HL-60 (cell line): ENCODE measurements at regions not wholly inside any gene's neighbourhood (a gene's known extent, or its start where the extent isn't known, plus 50 kb on each side); places are given as distances from the start of the nearest gene placed in this dataset.

Experiments
- DNase-seq, 2 experiments: peaks; one replicate each; pipeline ENCODE4 v3.0.0-alpha.2; 2010 to 2020; ENCODE audit warnings: low read depth in 1 of 2, low spot score in 1 of 2
- H3K27ac ChIP-seq: fragments of 250-450 bp; sonication (Bioruptor Pico); replicated peaks from 2 replicates; pipeline ENCODE4 v1.5.1; 2020; ENCODE audit warnings: mild to moderate bottlenecking, moderate library complexity
- H3K27me3 ChIP-seq: fragments of 250-450 bp; sonication (Bioruptor Pico); 2 replicates; pipeline ENCODE4 v1.5.1; 2021; ENCODE audit warnings: mild to moderate bottlenecking, moderate library complexity; ENCODE audit not compliant: insufficient read depth, poor library complexity, severe bottlenecking
- H3K4me3 ChIP-seq: replicated peaks from 2 replicates; pipeline ENCODE4 v1.5.1; 2011; ENCODE audit warnings: mild to moderate bottlenecking, control low read depth, low read length; ENCODE audit not compliant: insufficient read depth
- CTCF ChIP-seq: IDR thresholded peaks from one replicate; pipeline ENCODE4 v1.5.1; 2011; ENCODE audit warnings: low read length, control low read depth, inconsistent platforms; ENCODE audit not compliant: insufficient read depth
- GABPA ChIP-seq: IDR thresholded peaks from 2 replicates; pipeline ENCODE4 v1.6.1; 2012; ENCODE audit warnings: low read depth
- POLR2AphosphoS5 ChIP-seq: IDR thresholded peaks from 2 replicates; pipeline ENCODE4 v1.6.1; 2012; ENCODE audit warnings: low read depth
- REST ChIP-seq: IDR thresholded peaks from 2 replicates; pipeline ENCODE4 v1.6.1; 2012; ENCODE audit warnings: low read depth; ENCODE audit not compliant: insufficient replicate concordance
- SPI1 ChIP-seq: IDR thresholded peaks from 2 replicates; pipeline ENCODE4 v1.6.1; 2012; ENCODE audit warnings: low read depth, mild to moderate bottlenecking, borderline replicate concordance

- no peak for DNase-seq
- no peak overlapping the region for H3K27ac ChIP-seq
- TF ChIP-seq SPI1 (no peak), GABPA (no peak), REST (no peak), CTCF (no peak), POLR2AphosphoS5 (no peak)
- no peaks in the 10 kb centered on the region for H3K27me3 ChIP-seq
- no peak overlapping the region for H3K4me3 ChIP-seq
Observed at GRCh38 chr9:119933191-119933590, 564.0 kb upstream of the BRINP1 start.

GRCh38 chr9:119924736-119925135 lies 555.5 kb upstream of the BRINP1 start:
- no peaks in the 10 kb centered on the region for H3K27me3 ChIP-seq
- no peak for DNase-seq
- no peak overlapping the region for H3K27ac ChIP-seq
- H3K4me3 ChIP-seq = no peak overlapping the region
- TF ChIP-seq POLR2AphosphoS5 (no peak), GABPA (no peak), CTCF (no peak), SPI1 (no peak), REST (no peak)

- Histone ChIP-seq H3K4me3 (no peak overlapping the region), H3K27me3 (no peaks in the 10 kb centered on the region), H3K27ac (no peak overlapping the region)
- no peak for DNase-seq
- TF ChIP-seq CTCF (no peak), SPI1 (no peak), REST (no peak), GABPA (no peak), POLR2AphosphoS5 (no peak)
Observed at GRCh38 chr9:119917175-119917574, 547.9 kb upstream of the BRINP1 start.
